CD4-positive, alpha-beta T cell treated with Interleukin-4 for 4 hours (primary cell): ENCODE measurements at regions not wholly inside any gene's neighbourhood (a gene's known extent, or its start where the extent isn't known, plus 50 kb on each side); places are given as distances from the start of the nearest gene placed in this dataset.

Source experiments
- DNase-seq: peaks from one replicate; pipeline ENCODE4 v3.0.0-alpha.2; 2020

DNA sequence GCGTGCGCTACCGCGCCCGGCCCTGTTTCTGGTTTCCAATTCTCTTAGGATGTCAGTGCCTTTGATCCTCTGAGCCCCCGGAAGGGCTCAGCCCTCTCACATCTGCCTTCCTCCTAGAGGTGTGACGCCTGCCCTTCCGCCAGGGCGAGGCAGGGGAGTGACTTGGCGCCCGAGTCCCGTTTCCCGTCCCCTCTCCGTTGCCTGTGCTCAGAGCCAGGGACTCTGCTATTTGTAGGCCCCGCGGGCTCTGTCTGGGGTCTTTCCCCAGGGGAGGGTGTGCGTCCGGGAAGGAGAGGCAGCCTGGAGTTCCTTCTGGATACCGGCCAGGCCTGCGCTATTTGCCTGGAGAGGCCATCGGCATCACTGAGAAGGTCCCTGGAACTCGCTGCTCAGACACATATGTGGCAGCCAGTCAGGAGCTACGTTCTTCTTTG lies 103.7 kb upstream of the TAF1B start:
- DNase-seq = peak; percentile 48

DNA sequence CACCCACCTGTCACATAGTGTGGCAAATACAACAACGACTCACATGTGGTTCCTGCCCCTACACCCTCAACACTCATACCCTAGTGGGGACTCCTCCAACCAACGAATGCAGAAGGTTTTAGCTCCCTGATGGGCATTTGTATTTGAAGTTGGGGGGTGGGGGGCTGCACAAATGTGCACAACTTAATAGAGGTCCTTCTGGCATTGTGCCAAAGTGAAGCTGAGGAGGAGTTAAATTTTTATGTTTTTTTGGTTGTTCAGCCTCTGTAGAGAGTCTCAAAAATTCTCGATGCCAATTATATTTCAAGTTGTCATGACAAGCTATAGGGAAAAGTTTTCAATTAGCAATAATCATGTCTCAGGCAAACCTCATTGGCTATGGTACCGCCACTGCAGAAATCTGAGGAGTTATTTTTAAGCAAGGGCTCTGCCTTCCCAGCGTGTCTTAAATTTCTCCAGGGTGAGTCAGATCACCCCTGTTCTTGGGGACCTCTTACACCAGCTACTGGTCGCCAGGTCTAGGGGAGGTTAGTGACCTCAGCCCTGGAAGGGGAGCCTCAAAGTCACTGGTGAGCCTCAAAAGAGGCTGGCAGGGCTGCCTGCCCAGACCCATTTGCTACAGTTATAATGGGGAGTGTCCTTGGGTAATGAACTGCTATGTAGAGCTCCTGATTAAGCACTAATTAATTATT lies 102.7 kb upstream of the TAF1B start:
- DNase-seq = no peak

DNA sequence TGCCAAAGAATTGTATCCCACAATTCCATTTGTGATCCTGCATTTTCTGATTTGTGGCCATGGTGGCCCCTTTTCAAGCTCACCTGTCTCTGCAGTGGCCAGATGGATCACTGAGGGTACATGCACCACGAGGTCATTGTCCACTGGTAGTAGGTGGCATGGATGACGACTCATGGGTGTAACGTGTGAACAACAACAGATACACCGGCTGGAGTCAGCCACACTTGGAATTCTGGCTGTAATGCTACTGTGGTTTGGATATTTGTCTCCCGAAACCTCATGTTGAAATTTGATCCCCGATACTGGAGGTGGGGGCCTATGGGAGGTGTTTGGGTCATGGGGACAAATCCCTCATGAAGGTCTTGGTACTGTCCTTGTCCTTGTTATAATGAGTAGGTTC lies 102.2 kb upstream of the TAF1B start:
- no peak for DNase-seq

DNA sequence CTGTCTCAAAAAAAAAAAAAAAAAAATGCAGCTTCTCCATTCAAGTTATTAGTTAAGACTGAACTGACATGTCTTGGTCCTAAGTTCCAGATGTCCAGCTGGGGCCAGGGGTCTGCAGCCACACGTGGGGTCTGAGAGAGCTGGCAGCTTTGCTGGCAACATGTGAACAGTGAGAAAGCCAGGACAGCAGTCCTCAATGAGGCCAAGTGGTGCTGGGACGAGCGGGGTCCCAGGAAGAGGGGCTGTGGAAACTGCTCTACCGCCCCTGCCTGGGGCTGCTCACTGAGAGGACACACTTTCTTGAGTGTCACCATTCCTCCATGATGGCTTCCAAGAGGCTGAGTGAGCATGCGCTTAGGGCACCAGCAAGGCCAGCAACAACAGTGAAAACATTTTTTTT lies 100.7 kb upstream of the TAF1B start:
- DNase-seq = no peak

DNA sequence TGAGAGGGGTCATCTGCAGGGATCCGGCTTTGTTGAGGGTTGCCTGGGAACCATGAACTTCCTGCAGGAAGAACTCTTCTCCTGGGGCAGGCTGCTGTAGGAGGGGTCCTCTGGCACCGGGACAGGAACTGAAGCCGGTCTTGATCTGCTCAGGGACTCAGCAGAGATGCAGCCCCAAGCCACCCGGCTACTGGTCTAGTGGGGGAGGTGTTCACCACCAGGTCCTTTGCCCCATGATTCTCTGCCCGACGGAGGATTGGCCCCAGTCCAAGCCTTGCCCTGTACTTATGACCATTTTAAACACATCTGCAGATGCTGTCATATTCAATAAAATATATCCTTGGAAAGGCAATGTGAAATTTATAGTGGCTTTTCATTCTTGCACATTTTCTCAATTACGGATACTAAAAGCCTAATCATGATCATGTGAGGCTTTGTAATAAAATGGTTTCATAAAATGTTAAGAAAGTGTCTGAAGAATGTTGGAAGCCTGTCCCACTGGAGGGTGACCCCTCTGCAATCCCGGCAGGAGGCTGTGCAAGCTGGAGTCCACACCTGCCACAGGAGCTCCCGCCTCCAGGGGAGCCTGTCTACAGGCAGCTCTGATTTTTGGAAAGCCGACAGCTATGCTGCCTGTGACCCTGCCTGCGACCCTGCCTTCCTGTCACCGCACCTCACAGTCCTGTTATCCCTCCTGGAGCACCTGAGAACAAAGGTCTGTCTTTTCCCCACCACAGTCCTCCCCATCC lies 98.8 kb upstream of the TAF1B start:
- DNase-seq = no peak

DNA sequence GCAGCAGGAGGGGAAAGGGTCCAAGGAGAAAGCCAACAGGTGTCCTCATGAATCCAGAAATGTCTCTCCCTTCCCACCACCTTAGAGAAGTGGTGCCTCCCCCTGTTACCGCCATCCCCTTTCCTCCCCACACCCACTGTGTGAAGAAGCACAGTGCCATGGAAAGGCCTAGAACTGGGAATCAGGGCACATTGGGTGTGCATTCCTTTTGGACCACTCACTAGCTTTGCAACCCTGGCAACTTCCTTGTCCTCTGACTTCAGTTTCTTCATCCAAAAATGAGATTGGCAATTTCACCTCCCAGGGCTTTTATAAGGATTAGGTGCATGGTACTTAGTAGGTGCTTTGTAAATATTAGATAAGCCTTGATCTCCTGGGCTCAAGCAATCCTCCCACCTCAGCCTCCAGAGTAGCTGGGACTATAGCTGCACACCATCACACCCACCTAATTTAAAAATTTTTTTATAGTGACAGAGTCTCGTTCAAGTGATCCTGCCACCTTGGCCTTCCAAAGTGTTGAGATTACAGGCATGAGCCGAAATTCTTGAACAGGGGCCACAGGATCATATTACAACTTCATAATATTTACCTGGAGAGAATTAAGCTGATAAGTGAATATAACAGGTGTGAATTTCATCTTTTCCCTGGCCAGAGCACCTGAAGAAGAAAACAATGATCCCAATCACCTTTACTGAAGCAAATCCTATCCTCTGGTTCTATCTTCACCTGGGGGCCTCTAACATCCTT lies 97.9 kb upstream of the TAF1B start:
- DNase-seq = no peak

DNA sequence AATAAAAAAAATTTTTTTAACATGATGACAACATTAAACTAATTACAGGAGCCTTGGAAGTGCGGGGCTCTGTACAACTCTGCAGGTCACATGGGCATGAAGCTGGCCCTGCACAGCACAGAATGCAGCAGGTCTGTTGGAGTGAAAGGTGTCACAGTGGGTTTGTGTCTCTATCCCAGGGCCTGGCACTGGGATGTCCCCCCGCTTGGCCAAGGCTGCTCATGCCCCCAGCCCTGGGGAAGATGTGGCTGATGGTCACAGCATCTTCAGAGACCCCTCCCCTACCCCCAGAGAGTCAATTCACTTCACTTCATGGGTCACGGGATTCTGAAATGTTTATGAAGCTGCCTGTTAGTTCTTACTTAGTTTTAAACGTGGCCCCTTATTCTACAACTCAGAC lies 95.9 kb upstream of the TAF1B start:
- no peak for DNase-seq

DNA sequence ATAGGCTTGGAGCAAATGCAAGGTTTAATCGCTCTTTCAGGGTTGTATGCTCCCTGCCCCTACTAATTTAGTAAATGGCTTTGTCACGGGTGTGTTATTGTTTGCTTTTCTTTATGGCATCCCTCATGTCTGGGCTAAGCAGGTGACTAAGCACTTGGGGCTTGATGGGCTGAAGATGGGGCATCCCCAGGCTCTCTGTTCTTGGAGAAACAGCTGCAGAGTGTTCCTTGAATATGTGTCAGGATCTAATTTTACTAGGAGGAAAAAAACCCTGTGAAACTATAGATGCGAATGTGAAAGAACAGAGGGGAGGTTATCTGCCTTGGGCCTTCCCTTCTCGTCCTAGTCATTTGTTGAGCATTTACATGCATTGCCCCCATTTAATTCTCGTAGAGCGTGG lies 94.7 kb upstream of the TAF1B start:
- no peak for DNase-seq

DNA sequence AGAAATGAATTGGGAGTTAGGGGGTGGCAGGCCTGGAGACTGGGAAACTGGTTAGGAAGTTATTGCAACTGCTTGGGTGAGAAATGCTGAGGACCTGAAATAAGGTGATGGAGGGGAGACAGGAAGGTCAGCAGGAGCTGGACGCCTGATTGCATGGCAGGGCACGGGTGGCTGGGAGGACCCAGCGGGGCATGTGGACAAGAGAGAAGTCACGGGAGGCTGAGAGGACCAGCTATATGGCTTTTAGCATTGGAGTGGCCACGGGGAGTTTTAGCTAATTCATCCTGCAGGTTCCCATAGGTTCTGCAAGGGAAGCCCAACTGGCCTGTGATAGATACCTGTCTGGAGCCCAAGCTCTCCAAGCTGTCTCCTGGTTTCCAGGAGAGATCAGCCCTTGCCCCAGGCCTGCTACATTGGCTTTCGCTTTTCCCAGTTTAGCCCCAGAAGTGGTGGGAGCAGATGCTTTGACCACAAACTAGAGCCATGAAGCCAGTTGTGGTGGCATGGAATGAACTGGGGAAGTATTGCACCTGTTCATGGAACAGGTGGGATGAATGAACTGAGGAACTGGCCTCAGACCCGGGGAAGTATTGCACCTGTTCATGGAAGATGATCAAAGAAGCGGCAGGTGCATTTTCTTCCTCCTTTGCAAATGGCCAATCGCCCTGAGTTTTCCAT lies 93.6 kb upstream of the TAF1B start:
- no peak for DNase-seq

DNA sequence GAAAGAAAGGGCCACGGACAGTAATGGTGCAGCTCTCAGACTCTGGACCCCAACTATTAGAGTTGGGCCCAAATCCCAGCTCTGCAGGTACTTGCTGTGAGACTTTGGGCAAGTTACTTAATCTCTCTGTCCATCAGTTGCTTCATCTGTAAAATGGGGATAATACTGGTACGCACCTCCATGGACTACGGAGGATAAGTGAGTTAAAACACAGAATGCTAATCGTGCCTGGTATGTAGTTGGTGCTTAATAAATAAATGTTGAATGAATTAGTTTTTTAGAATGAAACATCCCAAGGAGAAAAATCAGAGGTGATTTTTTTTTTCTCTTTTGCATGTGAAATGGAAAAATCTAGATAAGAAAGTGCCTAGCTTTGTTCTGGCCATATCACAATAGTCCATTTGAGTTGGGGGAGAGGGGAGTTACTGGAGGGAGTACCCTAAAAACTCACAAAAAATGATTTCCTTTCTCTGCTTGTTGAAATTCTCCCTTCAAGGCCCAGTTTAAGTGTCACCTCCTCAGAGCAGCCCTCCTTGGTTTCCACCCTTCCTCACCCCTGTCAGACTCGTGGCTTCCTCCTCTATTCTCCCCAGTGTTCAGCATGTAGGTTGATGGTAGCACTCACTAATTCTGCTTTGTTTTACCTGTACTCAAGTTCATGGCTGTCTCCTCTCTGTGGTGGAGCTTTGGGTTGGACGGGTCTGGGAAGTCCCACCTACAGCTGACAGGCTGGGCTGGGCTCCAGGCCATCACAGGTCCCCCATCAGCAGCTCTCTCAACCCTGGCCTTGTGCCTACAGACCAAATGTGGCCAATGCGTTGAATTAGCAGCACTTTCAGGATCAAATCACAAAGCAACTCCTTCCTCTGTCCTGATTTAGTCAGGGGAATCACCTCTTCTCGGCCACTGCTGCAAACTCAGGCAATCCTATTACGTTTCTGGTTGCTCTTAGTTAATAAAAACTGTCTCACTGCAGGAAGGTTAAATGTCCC lies 92.8 kb upstream of the TAF1B start:
- DNase-seq = no peak

DNA sequence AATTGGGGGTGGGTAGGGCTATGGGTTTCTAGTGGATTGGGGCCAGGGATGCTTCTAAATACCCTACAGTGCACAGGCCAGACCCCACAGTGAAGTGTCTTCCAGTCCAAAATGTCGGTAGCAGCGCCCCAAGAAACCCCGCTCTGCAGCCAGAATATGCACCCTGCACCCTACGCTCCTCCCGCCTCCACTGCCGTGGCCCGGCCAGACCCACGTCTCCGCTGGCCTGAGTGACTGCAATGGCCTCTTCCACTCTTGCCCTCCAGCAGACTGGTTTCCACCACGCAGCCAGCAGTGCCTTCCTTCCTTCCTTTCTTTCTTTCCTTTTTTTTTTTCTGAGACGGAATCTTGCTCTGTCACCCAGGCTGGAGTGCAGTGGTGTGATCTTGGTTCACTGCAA lies 91.4 kb upstream of the TAF1B start:
- DNase-seq = no peak

DNA sequence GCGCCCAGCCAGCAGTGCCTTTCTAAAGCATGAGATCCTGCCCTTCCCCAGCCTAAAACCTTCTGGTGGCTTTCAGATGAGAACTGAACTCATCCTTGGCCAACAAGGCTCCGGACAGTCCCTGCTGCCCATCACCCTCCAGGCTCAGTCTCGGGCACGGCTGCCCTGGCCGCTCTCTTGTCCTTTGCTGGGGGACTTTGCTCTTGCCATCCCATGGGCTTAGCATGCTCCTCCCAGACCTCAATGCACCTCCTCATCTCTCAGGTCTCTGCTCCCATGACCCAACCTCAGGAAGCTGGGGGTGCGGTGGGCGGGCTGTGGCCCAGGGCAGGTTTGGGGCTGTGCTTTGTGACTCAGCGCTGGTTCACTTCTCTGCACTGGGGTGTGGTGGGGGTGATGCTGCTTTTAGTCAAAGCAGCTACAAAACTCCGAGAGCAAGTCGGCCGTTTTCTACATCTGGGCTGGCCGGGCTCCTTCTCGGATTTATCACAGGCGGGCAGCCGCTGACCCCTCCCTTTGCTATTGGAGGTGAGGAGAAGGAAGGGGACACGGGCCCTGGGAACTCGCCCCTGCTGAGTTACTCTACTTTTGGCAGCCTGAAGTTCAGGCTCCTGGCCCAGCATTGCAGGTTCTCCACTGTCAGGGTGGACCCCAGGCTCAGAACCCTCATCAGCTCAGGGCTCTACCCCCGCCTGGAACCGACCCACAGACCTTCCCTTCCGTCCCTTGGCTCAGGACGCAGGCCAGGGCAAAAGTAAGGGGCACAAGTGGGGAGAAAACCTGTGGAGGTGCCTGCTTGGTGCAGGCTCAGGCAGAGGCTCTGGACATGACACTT lies 90.6 kb upstream of the TAF1B start:
- DNase-seq = peak; percentile 88

DNA sequence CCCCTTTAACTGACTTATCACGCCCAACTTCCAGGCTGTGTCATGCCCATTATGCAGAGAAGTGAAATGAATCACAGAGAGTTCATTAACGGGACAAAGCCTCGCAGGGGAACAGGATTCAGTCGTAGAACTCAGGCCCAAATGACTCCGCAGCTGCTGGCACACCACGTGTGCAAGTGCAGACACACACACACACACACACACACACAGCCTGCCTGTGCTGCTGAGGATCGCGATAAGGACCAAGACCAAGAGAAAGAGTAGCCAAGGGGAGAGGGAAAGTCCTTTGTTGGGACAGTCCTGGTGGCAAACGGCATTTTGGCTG lies 90.0 kb upstream of the TAF1B start:
- DNase-seq = peak; percentile 86

DNA sequence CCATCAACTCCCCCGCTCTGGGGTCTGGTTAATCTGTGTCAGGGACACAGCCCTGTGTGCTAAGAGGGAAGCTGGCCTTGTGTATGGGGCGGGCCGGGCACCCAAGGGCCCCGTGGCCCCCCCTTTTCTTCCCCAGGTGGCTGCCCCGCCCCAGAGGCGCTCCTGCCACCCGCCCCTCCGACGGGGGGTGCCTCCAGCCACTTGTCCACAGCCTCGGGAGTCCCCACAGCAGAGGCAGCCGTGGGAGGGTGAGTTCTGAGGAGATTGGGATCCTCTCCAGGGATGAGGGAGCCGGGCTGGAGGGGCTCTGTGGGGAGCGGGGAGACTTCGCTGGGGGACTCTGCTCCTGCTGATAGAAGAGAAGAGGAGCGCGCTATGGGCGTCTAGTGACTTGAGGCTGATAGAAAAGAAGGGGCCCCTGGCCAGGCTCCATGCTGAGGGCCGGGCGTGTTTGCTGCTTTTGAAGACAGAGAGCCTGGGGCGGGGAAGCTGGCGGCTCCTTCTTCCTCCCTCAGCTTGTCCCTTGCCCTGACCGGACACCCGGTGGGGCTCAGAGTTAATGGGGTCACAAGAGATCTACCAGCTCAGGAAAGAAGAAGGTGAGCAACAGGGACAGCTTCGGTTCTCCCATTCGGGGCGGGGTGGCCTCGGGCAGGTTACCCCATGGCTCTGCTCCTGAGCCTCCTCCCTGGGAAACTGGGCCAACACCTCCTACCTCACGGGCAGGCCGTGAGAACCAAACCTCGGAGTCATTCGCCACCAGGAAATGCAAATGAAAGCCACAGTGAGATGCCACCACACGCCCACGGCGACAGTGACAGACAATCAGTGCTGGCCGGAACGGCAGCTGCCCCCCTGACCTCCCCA lies 89.4 kb upstream of the TAF1B start:
- peak; percentile 48 for DNase-seq

DNA sequence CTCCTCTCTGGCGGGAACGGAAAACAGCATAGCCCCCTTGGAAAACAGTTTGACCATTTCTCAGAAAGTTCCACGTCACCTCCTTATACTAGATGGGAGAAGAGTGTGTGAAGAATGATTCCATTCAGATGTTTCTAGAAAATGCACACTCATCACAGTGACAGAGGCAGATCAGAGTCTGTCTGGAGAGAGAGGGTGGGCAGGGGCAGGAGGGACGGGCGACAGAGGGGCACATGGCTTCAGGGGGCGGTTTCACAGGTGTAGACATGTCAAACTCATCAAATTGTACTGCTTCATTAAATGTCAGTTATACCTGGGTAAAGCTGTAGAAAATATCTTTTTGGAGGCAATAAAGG lies 88.8 kb upstream of the TAF1B start:
- no peak for DNase-seq

DNA sequence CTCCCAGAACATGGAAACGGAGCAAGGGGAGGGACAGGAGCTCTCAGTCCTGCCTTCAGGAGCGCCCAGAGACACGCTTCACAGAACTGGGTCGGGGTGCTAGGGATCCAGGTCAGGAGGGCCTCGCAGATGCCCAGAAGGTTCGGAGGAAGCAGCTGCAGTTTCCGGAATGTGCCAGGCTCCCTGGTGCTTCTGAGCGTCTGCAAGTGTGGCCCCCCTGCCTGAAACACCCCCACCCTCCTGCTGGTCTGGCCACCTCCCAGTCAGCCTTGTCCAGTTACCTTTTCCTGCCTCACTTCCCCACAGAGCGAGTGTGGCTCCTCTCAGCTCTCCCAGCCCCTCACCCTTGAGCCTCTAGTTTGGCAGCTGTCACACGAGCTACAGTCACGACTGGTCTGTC lies 88.3 kb upstream of the TAF1B start:
- no peak for DNase-seq

DNA sequence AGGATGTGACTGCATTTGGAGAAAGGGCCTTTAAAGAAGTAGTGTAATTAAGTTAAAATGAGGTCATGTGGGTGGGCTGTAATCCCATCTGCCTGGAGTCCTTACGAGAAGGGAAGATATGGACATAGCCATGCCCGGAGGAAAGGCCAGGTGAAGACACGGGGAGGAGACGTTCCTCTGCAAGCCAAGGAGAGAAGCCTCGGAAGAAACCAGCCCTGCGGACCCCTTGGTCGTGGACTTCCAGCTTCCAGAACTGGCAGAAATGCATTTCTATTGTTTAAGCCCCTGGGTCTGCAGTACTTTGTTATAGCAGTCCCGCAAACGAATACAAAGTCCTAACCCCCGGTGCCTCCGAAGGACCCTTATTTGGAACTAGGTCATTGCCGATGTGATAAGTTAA lies 87.6 kb upstream of the TAF1B start:
- no peak for DNase-seq

DNA sequence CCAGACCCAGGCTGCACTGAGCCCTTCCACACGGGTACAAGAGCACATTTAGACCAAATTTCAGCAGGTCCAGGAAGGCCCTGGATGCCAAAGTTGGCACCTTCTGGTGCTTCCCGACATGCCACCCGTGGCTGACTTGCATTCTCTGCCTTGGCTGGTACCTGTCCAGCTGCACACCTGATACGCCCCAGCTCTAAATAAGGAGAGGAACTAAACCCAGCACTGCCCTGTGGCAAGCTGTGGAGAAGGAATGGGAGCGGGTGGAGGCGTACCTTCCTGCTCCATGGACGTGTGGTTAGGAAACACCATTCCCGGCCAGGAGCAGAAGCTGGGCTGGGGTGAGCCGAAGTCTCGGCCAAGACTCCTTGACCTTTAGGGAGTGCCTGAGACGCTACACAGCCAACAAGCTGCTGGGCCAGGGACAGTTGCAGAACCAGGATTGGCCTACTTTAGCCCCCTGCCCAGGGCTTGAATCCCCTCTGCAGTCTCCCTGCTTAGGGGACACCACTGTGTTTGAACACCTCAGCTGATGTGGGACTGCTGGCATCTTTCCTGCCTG lies 86.5 kb upstream of the TAF1B start:
- DNase-seq = no peak

DNA sequence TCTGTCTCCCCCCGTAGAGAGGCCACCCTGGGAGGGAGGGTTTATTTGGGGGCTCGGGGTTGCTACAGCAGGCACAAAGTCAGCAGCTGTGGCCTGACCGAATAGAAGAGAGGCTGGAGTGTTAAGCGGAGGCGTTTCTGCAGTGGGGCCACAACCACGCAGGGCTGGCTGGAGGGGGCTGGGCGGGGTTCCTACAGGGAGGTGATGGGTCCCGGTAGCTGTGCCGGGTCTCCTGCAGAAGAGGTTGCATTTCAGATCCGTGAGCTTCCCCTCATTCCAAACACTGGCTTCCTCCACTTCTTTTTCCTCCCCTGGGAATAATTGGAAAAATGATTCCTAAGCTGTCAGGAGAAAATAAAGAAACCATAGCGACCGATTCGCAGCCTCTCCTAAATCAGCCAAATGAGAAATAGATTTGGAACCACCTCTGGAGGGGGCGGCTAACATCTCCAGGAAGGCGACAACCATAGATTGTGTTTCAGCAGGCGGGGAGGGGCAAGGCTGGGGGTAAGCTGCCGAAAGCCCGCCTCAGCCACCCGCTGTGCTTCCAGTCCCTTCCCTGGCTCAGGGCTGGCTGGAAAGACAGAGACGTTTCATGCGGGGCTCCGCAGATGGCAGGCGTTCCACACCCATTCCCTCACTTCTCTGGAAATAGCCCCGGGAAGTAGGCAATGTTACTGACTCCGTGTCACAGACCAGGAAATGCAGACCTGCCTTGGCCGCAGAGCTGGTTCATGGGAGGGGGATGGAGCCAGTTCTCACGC lies 85.6 kb upstream of the TAF1B start:
- DNase-seq = no peak
